Body of pancreas (tissue), 4 donors: ENCODE measurements at regions not wholly inside any gene's neighbourhood (a gene's known extent, or its start where the extent isn't known, plus 50 kb on each side); places are given as distances from the start of the nearest gene placed in this dataset.

Experiments used
- ATAC-seq: fragments of 150-250 bp; one replicate; pipeline ENCODE4 v1.9.1; 2016
- DNase-seq, 4 donors: peaks; one replicate each; pipeline ENCODE4 v3.0.0-alpha.2; 2019
- H3K27ac ChIP-seq, 4 donors: fragments of 200-600 bp; sonication (generic); 1 replicate in 3 of 4; 2 replicates in 1 of 4; pipeline versions ENCODE4 v1.5.1 to v1.6.1; 2016 to 2019; ENCODE audit warnings: mild to moderate bottlenecking in 1 of 4, mixed read lengths in 1 of 4, moderate library complexity in 1 of 4
- H3K27me3 ChIP-seq, 2 donors: fragments of 200-600 bp; sonication (generic); one replicate each; pipeline ENCODE4 v1.6.0; 2016; ENCODE audit warnings: mild to moderate bottlenecking in 1 of 2
- H3K36me3 ChIP-seq, 2 donors: fragments of 200-600 bp; sonication (generic); replicated peaks in 1 of 2; 2 replicates each; pipeline ENCODE4 v1.5.1; 2016; ENCODE audit warnings: low read depth in 2 of 2; ENCODE audit not compliant: insufficient read depth in 1 of 2
- H3K4me1 ChIP-seq: fragments of 200-600 bp; sonication (generic); one replicate; pipeline ENCODE4 v1.6.0; 2016
- H3K4me3 ChIP-seq, 2 donors: fragments of 200-600 bp; sonication (generic); 1 replicate in 1 of 2; 2 replicates in 1 of 2; pipeline ENCODE4 v1.5.1; 2016 to 2019
- H3K9me3 ChIP-seq, 3 donors: fragments of 200-600 bp; sonication (generic); 1 replicate in 2 of 3; 2 replicates in 1 of 3; pipeline ENCODE4 v1.5.1; 2016
- POLR2A ChIP-seq, 3 donors: fragments of 450-650 bp; IDR thresholded peaks; one replicate each; pipeline ENCODE4 v1.6.1; 2016; ENCODE audit warnings: antibody characterized with exemption in 3 of 3, mild to moderate bottlenecking in 2 of 3
- WGBS, 2 donors: methylation state at CpG; one replicate each; pipeline ENCODE4 v1.1.5; 2017; 5-methylcytosine and 5-hydroxymethylcytosine counted together
- intact Hi-C: fragments of 100-400 bp; cut with DNase I; formaldehyde crosslinking; loops from one replicate; pipeline ENCODE4 v1.15.1; 2023
- TF ChIP-seq, protein P1 (sequence below), 7 experiments: fragments of 450-650 bp in 4 of 7; fragments of 200-600 bp in 3 of 7; sonication (generic) in 3 of 7; IDR thresholded peaks; one replicate each; pipeline ENCODE4 v1.5.1; 2016 to 2019; ENCODE audit warnings: antibody characterized with exemption in 7 of 7

- whole genome bisulfite sequencing, 2 donors: 57 to 64% methylated on average over 2 of the region's 2 CpGs
- no peak for DNase-seq
- H3K4me1 ChIP-seq: no peaks in the 10 kb centered on the region
- intact Hi-C loops: no loop called here
- no peak for ATAC-seq
- no peaks in the 10 kb centered on the region for H3K27me3 ChIP-seq
- no peak overlapping the region for H3K4me3 ChIP-seq
- no peaks in the 10 kb centered on the region for H3K9me3 ChIP-seq
- no peaks in the 10 kb centered on the region for H3K36me3 ChIP-seq
- no peak overlapping the region for H3K27ac ChIP-seq
- no peak for TF ChIP-seq POLR2A (IDR thresholded peaks at IDR 0.05)
- TF ChIP-seq, protein P1, sequence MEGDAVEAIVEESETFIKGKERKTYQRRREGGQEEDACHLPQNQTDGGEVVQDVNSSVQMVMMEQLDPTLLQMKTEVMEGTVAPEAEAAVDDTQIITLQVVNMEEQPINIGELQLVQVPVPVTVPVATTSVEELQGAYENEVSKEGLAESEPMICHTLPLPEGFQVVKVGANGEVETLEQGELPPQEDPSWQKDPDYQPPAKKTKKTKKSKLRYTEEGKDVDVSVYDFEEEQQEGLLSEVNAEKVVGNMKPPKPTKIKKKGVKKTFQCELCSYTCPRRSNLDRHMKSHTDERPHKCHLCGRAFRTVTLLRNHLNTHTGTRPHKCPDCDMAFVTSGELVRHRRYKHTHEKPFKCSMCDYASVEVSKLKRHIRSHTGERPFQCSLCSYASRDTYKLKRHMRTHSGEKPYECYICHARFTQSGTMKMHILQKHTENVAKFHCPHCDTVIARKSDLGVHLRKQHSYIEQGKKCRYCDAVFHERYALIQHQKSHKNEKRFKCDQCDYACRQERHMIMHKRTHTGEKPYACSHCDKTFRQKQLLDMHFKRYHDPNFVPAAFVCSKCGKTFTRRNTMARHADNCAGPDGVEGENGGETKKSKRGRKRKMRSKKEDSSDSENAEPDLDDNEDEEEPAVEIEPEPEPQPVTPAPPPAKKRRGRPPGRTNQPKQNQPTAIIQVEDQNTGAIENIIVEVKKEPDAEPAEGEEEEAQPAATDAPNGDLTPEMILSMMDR (IDR thresholded peaks at IDR 0.05): no peak
Observed at GRCh38 chr4:13857397-13857796, 229.9 kb upstream of the BOD1L1 start.

DNA sequence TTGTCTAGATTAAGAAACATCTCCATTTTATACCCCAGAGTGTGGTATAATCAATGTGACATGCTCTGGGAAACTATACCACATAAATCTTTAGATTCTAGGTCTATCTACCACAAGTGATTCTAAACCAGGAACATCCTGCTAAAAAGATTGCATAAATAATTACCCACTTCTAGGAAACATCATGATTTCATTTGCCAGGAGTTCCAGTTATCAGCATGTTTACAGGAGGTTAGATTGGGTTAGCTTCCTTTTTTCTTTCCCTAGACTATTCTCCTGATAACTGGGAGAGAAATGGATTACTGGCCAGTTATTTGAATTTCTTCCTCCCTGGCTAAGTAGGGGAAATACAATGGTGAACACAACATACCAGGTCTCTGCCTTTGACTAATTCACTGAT is 230.3 kb upstream of the BOD1L1 start:
- no peak for ATAC-seq
- DNase-seq: no peak

GRCh38 chr4:13859423-13859822 is 231.9 kb upstream of the BOD1L1 start:
- DNase-seq (no peak), ATAC-seq (no peak)
- intact Hi-C loops: no loop called here
- Histone ChIP-seq H3K36me3 (no peaks in the 10 kb centered on the region), H3K4me3 (no peak overlapping the region), H3K27ac (no peak overlapping the region), H3K4me1 (no peaks in the 10 kb centered on the region), H3K27me3 (no peaks in the 10 kb centered on the region), H3K9me3 (no peaks in the 10 kb centered on the region)
- 88 to 90% methylated on average over 3 of the region's 3 CpGs for WGBS, 2 donors
- TF ChIP-seq, protein P1 (IDR thresholded peaks at IDR 0.05): no peak
- no peak for TF ChIP-seq POLR2A (IDR thresholded peaks at IDR 0.05)

More for the DNA sequence above, 230.3 kb upstream of the BOD1L1 start:
- TF ChIP-seq POLR2A (IDR thresholded peaks at IDR 0.05): no peak
- TF ChIP-seq, protein P1 (IDR thresholded peaks at IDR 0.05): no peak
- Histone ChIP-seq H3K36me3 (no peaks in the 10 kb centered on the region), H3K27ac (no peak overlapping the region), H3K9me3 (no peaks in the 10 kb centered on the region), H3K4me3 (no peak overlapping the region), H3K27me3 (no peaks in the 10 kb centered on the region), H3K4me1 (no peaks in the 10 kb centered on the region)
- intact Hi-C loops: no loop called here

DNA sequence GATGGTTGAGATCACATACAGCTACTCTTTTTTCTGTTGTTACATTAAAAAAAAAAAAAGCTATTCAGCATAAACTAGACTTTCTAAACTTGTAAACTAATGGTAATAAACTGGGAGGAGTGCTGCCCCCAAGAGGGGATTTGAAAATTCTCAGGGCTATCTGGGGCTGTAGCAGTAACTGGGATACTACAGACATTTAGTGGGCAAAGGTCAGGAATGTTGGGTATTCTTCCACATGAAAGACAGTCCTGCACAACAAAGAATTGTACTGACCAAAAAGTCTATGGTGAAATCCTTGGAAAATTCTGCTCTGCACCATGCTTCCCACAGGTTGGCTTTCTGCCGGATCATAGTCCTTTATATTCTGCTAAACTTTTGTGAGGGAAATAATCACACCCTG is 232.6 kb upstream of the BOD1L1 start:
- Histone ChIP-seq H3K4me1 (no peaks in the 10 kb centered on the region), H3K27me3 (no peaks in the 10 kb centered on the region), H3K36me3 (no peaks in the 10 kb centered on the region), H3K27ac (no peak overlapping the region), H3K4me3 (no peak overlapping the region), H3K9me3 (no peaks in the 10 kb centered on the region)
- DNase-seq (no peak), ATAC-seq (no peak)
- WGBS, 2 donors: 81 to 83% methylated on average over 1 of the region's 1 CpG
- intact Hi-C loops: no loop called here
- TF ChIP-seq POLR2A (IDR thresholded peaks at IDR 0.05): no peak

- H3K9me3 ChIP-seq: no peaks in the 10 kb centered on the region
Observed at GRCh38 chr4:13865871-13866669, 238.5 kb upstream of the BOD1L1 start.

More at GRCh38 chr4:13865871-13866669, 238.5 kb upstream of the BOD1L1 start:
- ATAC-seq: no peak
- Histone ChIP-seq H3K4me1 (no peaks in the 10 kb centered on the region), H3K27me3 (no peaks in the 10 kb centered on the region), H3K27ac (no peak overlapping the region), H3K4me3 (no peak overlapping the region), H3K36me3 (no peaks in the 10 kb centered on the region)
- TF ChIP-seq, protein P1 (IDR thresholded peaks at IDR 0.05): no peak
- no peak for TF ChIP-seq POLR2A (IDR thresholded peaks at IDR 0.05)
- DNase-seq: no peak
- 46% methylated on average over 7 of the region's 7 CpGs for WGBS, 2 donors
- intact Hi-C loops: no loop called here
